Fibroblast of skin of left biceps (primary cell): ENCODE measurements at regions not wholly inside any gene's neighbourhood (a gene's known extent, or its start where the extent isn't known, plus 50 kb on each side); places are given as distances from the start of the nearest gene placed in this dataset.

ENCODE experiments used
- DNase-seq, 2 experiments: peaks; one replicate each; pipeline ENCODE4 v3.0.0-alpha.2; 2013; ENCODE audit warnings: low read depth in 2 of 2

- DNase-seq: no peak
These were observed 93.9 kb upstream of the PRMT6 start for GRCh38 chr1:106962591-106962990.

GRCh38 chr1:106964495-106964894 lies 92.0 kb upstream of the PRMT6 start:
- no peak for DNase-seq

GRCh38 chr1:106968644-106969043 lies 87.8 kb upstream of the PRMT6 start:
- DNase-seq: no peak

GRCh38 chr1:106969731-106970130 lies 86.7 kb upstream of the PRMT6 start:
- DNase-seq: no peak

- no peak for DNase-seq
These were observed 84.4 kb upstream of the PRMT6 start for GRCh38 chr1:106972074-106972473.

GRCh38 chr1:106975944-106976343 lies 80.5 kb upstream of the PRMT6 start:
- no peak for DNase-seq

- peak; percentile 75 to 85 for DNase-seq
These were observed 77.8 kb upstream of the PRMT6 start for GRCh38 chr1:106978477-106979322.

- DNase-seq: no peak
These were observed 77.1 kb upstream of the PRMT6 start for GRCh38 chr1:106979371-106979770.

GRCh38 chr1:106980121-106980520 lies 76.4 kb upstream of the PRMT6 start:
- DNase-seq: peak in 1 of 2 experiments; percentile 32

- DNase-seq: no peak
These were observed 71.7 kb upstream of the PRMT6 start for GRCh38 chr1:106984801-106985200.

GRCh38 chr1:106986603-106987002 lies 69.9 kb upstream of the PRMT6 start:
- DNase-seq: no peak

- no peak for DNase-seq
These were observed 60.5 kb upstream of the PRMT6 start for GRCh38 chr1:106995970-106996369.

GRCh38 chr1:106998431-106999002 lies 58.0 kb upstream of the PRMT6 start:
- no peak for DNase-seq

- DNase-seq: peak; percentile 39 to 47
These were observed 55.6 kb upstream of the PRMT6 start for GRCh38 chr1:107000902-107001301.

GRCh38 chr1:107003972-107004371 lies 52.5 kb upstream of the PRMT6 start:
- no peak for DNase-seq

GRCh38 chr1:107004421-107004820 lies 52.1 kb upstream of the PRMT6 start:
- DNase-seq: no peak
